ENCODE measurements at regions not wholly inside any gene's neighbourhood (a gene's known extent, or its start where the extent isn't known, plus 50 kb on each side); places are given as distances from the start of the nearest gene placed in this dataset.

- TF ChIP-seq EZH2 (IDR thresholded peaks at IDR 0.05; ENCODE audit: borderline replicate concordance, low read depth, low read length, severe bottlenecking): no peak
- TF ChIP-seq, protein P1, sequence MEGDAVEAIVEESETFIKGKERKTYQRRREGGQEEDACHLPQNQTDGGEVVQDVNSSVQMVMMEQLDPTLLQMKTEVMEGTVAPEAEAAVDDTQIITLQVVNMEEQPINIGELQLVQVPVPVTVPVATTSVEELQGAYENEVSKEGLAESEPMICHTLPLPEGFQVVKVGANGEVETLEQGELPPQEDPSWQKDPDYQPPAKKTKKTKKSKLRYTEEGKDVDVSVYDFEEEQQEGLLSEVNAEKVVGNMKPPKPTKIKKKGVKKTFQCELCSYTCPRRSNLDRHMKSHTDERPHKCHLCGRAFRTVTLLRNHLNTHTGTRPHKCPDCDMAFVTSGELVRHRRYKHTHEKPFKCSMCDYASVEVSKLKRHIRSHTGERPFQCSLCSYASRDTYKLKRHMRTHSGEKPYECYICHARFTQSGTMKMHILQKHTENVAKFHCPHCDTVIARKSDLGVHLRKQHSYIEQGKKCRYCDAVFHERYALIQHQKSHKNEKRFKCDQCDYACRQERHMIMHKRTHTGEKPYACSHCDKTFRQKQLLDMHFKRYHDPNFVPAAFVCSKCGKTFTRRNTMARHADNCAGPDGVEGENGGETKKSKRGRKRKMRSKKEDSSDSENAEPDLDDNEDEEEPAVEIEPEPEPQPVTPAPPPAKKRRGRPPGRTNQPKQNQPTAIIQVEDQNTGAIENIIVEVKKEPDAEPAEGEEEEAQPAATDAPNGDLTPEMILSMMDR (IDR thresholded peaks at IDR 0.05; ENCODE audit: borderline replicate concordance, extremely low read depth, low read length, poor library complexity, severe bottlenecking): no peak
Measured at GRCh38 chr2:181128199-181128598, 147.8 kb downstream of the UBE2E3 start.
